A673 (cell line): ENCODE measurements at regions not wholly inside any gene's neighbourhood (a gene's known extent, or its start where the extent isn't known, plus 50 kb on each side); places are given as distances from the start of the nearest gene placed in this dataset.

Source experiments
- BruUV-seq: library from RNA; stranded (reverse); fragments of 400-500 nt; replicated peaks from 2 replicates; lab custom pipeline; 2021; lab: Mats Ljungman, UMichigan
- CTCF ChIA-PET: fragments of 300-600 bp; sonication (Branson Sonifier 250); formaldehyde crosslinking; loops from one replicate; lab custom pipeline; 2022; ENCODE audit warnings: antibody characterized with exemption; lab: Charles Lee
- POLR2A ChIA-PET: fragments of 300-600 bp; sonication (Branson Sonifier 250); formaldehyde crosslinking; loops from one replicate; lab custom pipeline; 2022; ENCODE audit warnings: antibody characterized with exemption; ENCODE audit not compliant: low non-redundant PET; lab: Charles Lee
- DNase-seq: peaks from one replicate; pipeline ENCODE4 v3.0.0-alpha.2; 2015; ENCODE audit warnings: low spot score
- H3K27ac ChIP-seq: fragments of 200-600 bp; sonication (generic); 2 replicates; pipeline ENCODE4 v1.5.1; 2016; ENCODE audit warnings: mixed run types, low read depth, mild to moderate bottlenecking, mixed read lengths, antibody characterized with exemption, low read length; ENCODE audit not compliant: poor library complexity, severe bottlenecking
- H3K27me3 ChIP-seq: fragments of 200-600 bp; sonication (generic); replicated peaks from 2 replicates; pipeline ENCODE4 v1.6.1; 2017; ENCODE audit warnings: mixed run types, low read depth, mild to moderate bottlenecking, mixed read lengths, antibody characterized with exemption, low read length; ENCODE audit not compliant: insufficient read depth, poor library complexity
- H3K36me3 ChIP-seq: fragments of 200-600 bp; sonication (generic); 2 replicates; pipeline ENCODE4 v1.6.1; 2016; ENCODE audit warnings: mixed run types, mild to moderate bottlenecking, mixed read lengths, antibody characterized with exemption, low read length; ENCODE audit not compliant: insufficient read depth, poor library complexity, severe bottlenecking
- H3K4me1 ChIP-seq: fragments of 200-600 bp; sonication (generic); 2 replicates; pipeline ENCODE4 v1.6.1; 2017; ENCODE audit warnings: mixed run types, mild to moderate bottlenecking, mixed read lengths, antibody characterized with exemption, low read length; ENCODE audit not compliant: insufficient read depth, poor library complexity, severe bottlenecking
- H3K4me3 ChIP-seq: fragments of 200-600 bp; sonication (generic); 2 replicates; pipeline ENCODE4 v1.5.1; 2016; ENCODE audit warnings: low read depth, mixed run types, mild to moderate bottlenecking, mixed read lengths, low read length; ENCODE audit not compliant: poor library complexity, severe bottlenecking
- H3K9me3 ChIP-seq: fragments of 200-600 bp; sonication (generic); 2 replicates; pipeline ENCODE4 v1.6.1; 2016; ENCODE audit warnings: mixed run types, low read depth, mild to moderate bottlenecking, mixed read lengths, antibody characterized with exemption, low read length; ENCODE audit not compliant: poor library complexity, severe bottlenecking
- EZH2 ChIP-seq: fragments of 200-600 bp; sonication (generic); IDR thresholded peaks from 2 replicates; pipeline ENCODE4 v1.6.1; 2017; ENCODE audit warnings: borderline replicate concordance, low read depth, mild to moderate bottlenecking, mixed read lengths, antibody characterized with exemption, low read length; ENCODE audit not compliant: poor library complexity, severe bottlenecking
- intact Hi-C: fragments of 100-400 bp; cut with micrococcal nuclease; formaldehyde crosslinking; loops from one replicate; pipeline ENCODE4 v1.10.0; 2022; ENCODE audit not compliant: unreplicated experiment
- TF ChIP-seq, protein P1 (sequence below): fragments of 300-800, 200-600 bp; sonication (generic); conservative IDR thresholded peaks from 2 replicates; pipeline ENCODE4 v1.5.1; 2017; ENCODE audit warnings: low read depth, mild to moderate bottlenecking, antibody characterized with exemption, low read length, moderate library complexity, mixed read lengths

GRCh38 chr15:31464216-31465082 is 137.8 kb downstream of the KLF13 start:
- BruUV-seq = no TSS peak
- intact Hi-C loops = no loop called here
- no peaks in the 10 kb centered on the region for H3K9me3 ChIP-seq
- ChIA-PET CTCF (no interaction called here), POLR2A (no interaction called here)
- no peak overlapping the region for H3K27ac ChIP-seq
- TF ChIP-seq, protein P1, sequence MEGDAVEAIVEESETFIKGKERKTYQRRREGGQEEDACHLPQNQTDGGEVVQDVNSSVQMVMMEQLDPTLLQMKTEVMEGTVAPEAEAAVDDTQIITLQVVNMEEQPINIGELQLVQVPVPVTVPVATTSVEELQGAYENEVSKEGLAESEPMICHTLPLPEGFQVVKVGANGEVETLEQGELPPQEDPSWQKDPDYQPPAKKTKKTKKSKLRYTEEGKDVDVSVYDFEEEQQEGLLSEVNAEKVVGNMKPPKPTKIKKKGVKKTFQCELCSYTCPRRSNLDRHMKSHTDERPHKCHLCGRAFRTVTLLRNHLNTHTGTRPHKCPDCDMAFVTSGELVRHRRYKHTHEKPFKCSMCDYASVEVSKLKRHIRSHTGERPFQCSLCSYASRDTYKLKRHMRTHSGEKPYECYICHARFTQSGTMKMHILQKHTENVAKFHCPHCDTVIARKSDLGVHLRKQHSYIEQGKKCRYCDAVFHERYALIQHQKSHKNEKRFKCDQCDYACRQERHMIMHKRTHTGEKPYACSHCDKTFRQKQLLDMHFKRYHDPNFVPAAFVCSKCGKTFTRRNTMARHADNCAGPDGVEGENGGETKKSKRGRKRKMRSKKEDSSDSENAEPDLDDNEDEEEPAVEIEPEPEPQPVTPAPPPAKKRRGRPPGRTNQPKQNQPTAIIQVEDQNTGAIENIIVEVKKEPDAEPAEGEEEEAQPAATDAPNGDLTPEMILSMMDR = no peak
- no peak for TF ChIP-seq EZH2
- H3K4me3 ChIP-seq = no peak overlapping the region
- no peaks in the 10 kb centered on the region for H3K4me1 ChIP-seq
- H3K36me3 ChIP-seq = no peaks in the 10 kb centered on the region
- DNase-seq = no peak
- no peaks in the 10 kb centered on the region for H3K27me3 ChIP-seq

DNA sequence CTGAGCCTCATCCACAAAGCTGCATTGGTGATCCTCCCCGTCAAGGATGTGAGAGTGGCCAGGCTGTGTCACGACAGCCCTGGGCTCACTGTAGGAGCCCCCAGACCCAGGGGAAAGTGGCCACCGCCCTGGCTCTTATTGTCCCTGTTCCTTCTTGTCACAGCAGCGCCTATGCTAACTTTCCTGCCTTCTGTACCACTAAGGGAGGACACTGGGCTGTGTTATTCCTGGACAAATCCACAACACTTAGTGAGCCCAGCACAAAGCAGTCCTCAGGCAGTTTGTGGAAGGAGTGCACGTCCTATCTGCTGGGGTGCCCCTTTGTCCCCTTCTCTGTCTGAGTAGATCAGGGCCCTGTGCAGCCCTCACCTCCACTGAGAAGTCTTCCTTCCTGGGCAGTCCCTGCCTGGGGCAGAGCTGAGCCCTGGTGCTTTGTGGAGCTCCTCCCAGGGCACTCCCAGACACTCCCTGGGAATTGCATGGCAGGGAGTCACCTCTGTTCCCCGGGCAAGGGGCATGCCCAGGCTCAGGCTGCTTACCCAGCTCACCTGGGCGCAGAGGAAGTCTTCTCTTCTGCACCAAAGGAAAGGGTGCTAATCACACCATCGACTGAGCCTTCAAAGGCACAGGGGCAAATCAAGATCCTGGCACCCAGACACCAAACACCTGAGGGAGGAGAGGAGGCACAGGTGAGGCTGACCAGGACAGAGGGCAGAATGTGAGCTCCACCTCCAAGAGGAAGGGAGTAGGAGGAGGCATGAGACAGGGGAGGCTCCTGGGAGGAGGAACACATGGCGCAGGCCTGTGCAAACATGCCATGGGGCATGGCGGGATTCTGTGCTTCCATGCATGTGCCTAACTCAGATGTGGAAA is 138.7 kb downstream of the KLF13 start:
- H3K9me3 ChIP-seq = no peaks in the 10 kb centered on the region
- POLR2A ChIA-PET = no interaction called here
- no TSS peak for BruUV-seq
- H3K4me3 ChIP-seq = no peak overlapping the region
- no peak for DNase-seq
- no peaks in the 10 kb centered on the region for H3K36me3 ChIP-seq
- H3K27ac ChIP-seq = no peak overlapping the region
- CTCF ChIA-PET = no interaction called here
- intact Hi-C loops = no loop called here
- H3K27me3 ChIP-seq = no peaks in the 10 kb centered on the region
- H3K4me1 ChIP-seq = no peaks in the 10 kb centered on the region
- TF ChIP-seq, protein P1 = no peak
- no peak for TF ChIP-seq EZH2

GRCh38 chr15:31467361-31467760 is 140.7 kb downstream of the KLF13 start:
- Histone ChIP-seq H3K27me3 (no peaks in the 10 kb centered on the region), H3K4me1 (no peaks in the 10 kb centered on the region), H3K36me3 (no peaks in the 10 kb centered on the region), H3K9me3 (no peaks in the 10 kb centered on the region), H3K4me3 (no peak overlapping the region), H3K27ac (no peak overlapping the region)
- TF ChIP-seq, protein P1 = no peak
- no TSS peak for BruUV-seq
- ChIA-PET CTCF (no interaction called here), POLR2A (no interaction called here)
- intact Hi-C loops = no loop called here
- no peak for DNase-seq
